IPS-18a (cell line): ENCODE measurements at regions not wholly inside any gene's neighbourhood (a gene's known extent, or its start where the extent isn't known, plus 50 kb on each side); places are given as distances from the start of the nearest gene placed in this dataset.

Experiments
- H3K27ac ChIP-seq: one replicate; pipeline ENCODE4 v1.5.1; 2013; ENCODE audit warnings: low read length
- H3K27me3 ChIP-seq: one replicate; pipeline ENCODE4 v1.6.1; 2013; ENCODE audit warnings: mild to moderate bottlenecking, low read length; ENCODE audit not compliant: control insufficient read depth, insufficient read depth
- H3K36me3 ChIP-seq: one replicate; pipeline ENCODE4 v1.6.1; 2013; ENCODE audit warnings: low read depth, low read length; ENCODE audit not compliant: control insufficient read depth
- H3K4me1 ChIP-seq: one replicate; pipeline ENCODE4 v1.6.1; 2013; ENCODE audit warnings: low read depth, low read length; ENCODE audit not compliant: control insufficient read depth
- H3K4me3 ChIP-seq: one replicate; pipeline ENCODE4 v1.5.1; 2013; ENCODE audit warnings: low read length
- H3K9ac ChIP-seq: one replicate; pipeline ENCODE4 v1.6.1; 2013; ENCODE audit warnings: mild to moderate bottlenecking, low read length, moderate library complexity
- H3K9me3 ChIP-seq: one replicate; pipeline ENCODE4 v1.6.1; 2013; ENCODE audit warnings: low read depth, low read length; ENCODE audit not compliant: control insufficient read depth

DNA sequence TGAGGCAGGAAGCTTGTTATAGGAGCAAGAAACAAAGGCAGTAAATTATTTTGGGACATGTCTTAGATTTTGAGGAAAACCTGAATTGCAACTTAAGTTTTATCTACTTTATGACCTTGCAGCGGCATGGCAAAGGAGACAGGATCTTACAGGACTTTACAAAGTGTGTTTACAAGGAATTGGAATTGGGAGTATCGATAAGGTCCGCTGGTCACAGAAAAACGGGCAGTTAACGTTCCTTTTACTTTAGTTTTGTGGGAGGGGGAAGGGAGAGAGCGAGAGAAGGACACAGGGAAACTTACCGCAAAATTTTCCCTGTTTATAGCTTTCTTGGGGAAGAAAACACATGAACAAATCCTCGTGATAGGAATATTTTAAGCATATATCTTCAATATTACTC is 1607.2 kb downstream of the GRIK2 start:
- Histone ChIP-seq H3K36me3 (no peaks in the 10 kb centered on the region), H3K4me3 (peak overlapping the region; percentile 24), H3K4me1 (peaks cover 5% of the 10 kb centered on the region), H3K9me3 (peaks cover 4% of the 10 kb centered on the region), H3K27me3 (no peaks in the 10 kb centered on the region), H3K9ac (no peak overlapping the region), H3K27ac (no peak overlapping the region)

DNA sequence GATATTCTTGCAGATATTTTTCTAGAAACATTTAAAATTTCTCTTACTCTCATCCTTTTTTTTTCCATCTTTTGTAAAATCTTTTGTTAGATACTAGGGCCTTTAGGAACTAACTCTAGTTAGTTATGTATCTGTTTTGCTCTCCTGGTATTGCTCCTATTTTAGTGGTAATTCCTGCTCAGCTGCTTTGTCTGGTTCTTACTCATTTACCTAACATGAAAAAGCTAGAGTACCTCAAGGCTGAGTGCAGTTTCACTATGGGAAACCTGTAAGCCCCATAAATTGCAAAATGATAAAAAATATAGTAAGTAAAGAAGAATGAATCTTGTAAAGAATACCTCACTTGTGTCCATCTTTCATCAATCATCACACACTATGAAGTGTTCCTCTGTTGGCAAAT is 1602.0 kb downstream of the GRIK2 start:
- H3K9me3 ChIP-seq, result no peaks in the 10 kb centered on the region

DNA sequence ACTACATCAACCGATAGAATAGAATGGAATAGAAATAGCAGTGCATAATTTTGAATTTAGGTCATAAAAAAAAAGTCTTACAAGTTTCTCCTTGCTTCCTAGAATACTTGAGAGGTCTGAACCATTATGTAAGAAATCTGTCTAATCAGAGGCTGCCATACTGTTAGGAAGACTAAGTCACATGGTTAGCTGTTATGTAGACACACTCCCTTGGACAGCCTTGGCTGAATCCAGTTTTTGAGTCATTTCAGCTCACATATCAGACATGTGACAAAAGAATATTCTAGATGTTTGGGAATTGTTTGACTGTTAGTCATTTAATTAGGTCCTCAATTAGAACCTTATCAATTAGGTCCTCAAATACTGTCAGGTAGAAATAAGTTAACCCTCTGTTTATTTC is 1601.4 kb downstream of the GRIK2 start:
- no peaks in the 10 kb centered on the region for H3K9me3 ChIP-seq
- H3K27ac ChIP-seq, result no peak overlapping the region
- H3K9ac ChIP-seq, result no peak overlapping the region
- no peaks in the 10 kb centered on the region for H3K27me3 ChIP-seq
- H3K4me1 ChIP-seq, result no peaks in the 10 kb centered on the region
- H3K36me3 ChIP-seq, result no peaks in the 10 kb centered on the region
- H3K4me3 ChIP-seq, result no peak overlapping the region

More for the DNA sequence above, 1602.0 kb downstream of the GRIK2 start:
- H3K36me3 ChIP-seq, result no peaks in the 10 kb centered on the region
- no peak overlapping the region for H3K9ac ChIP-seq
- no peak overlapping the region for H3K27ac ChIP-seq
- H3K4me3 ChIP-seq, result no peak overlapping the region
- no peaks in the 10 kb centered on the region for H3K27me3 ChIP-seq
- H3K4me1 ChIP-seq, result no peaks in the 10 kb centered on the region

DNA sequence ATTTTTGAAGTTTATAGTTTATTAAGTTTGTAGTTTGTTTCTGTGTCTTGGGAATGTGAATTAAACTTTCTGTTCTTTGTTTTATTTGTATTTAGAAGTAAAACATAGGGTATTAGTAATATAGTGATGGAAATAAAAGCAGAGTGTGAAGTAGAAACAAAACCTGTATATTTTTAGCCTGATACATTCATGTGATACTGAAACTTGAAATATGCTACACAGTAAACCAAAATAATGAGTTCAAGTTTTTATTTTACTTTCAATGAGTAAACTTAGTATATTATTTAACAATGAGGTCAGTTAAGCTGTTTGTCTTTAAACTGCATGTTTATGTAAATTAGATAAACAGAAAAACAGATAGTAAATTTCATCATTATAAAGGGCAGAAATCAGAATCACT is 1592.6 kb downstream of the GRIK2 start:
- Histone ChIP-seq H3K4me3 (no peak overlapping the region), H3K27me3 (no peaks in the 10 kb centered on the region), H3K27ac (no peak overlapping the region), H3K9ac (no peak overlapping the region), H3K4me1 (peaks cover 4% of the 10 kb centered on the region), H3K9me3 (no peaks in the 10 kb centered on the region), H3K36me3 (no peaks in the 10 kb centered on the region)

DNA sequence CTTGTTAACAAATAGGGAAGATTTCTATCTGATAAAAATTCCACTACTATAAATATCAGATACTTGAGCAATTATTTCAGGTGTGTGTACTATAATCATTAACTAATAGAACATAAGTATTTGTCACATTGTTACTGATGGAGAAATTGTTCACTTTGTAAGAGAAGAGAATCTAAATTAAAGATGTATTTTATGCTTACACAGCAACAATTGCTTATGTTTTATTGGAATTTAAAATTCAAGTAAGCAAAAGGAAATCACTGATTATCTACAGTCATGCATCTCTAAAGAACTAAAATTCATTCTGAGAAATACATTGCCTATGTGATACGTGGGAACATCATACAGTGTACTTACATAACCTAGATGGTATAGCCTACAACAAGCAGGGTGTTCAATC is 1590.8 kb downstream of the GRIK2 start:
- no peaks in the 10 kb centered on the region for H3K27me3 ChIP-seq
- no peak overlapping the region for H3K4me3 ChIP-seq

DNA sequence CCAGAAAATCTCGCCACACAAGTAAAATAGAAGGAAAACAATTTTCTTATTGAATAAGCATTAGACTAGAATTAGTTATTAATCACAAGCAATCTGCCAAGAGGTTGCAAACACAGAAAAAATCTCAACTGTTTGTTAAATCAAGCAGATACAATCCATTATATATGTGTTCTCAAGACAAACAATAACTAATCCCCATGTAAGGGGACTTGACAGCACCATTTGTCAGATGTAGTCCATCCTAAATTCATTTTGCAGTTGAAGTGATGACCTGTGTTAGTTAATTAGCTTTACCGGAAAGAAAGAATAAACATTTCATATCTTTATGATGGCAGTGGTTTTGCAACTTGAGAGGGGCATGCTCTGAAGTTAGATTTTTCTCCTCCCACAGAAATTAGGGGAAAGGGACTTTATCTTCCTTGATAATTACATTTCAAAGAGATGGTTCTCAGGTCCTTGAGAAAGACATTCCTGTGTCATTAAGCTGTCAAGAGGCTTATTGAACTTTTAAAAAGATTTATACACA is 1588.0 kb downstream of the GRIK2 start:
- H3K27ac ChIP-seq, result no peak overlapping the region
- no peaks in the 10 kb centered on the region for H3K9me3 ChIP-seq
- H3K4me3 ChIP-seq, result no peak overlapping the region
- H3K27me3 ChIP-seq, result no peaks in the 10 kb centered on the region
- no peaks in the 10 kb centered on the region for H3K36me3 ChIP-seq
- H3K9ac ChIP-seq, result no peak overlapping the region
- H3K4me1 ChIP-seq, result peaks cover 4% of the 10 kb centered on the region

More for the DNA sequence above, 1590.8 kb downstream of the GRIK2 start:
- peaks cover 4% of the 10 kb centered on the region for H3K4me1 ChIP-seq
- H3K36me3 ChIP-seq, result no peaks in the 10 kb centered on the region
- H3K9me3 ChIP-seq, result no peaks in the 10 kb centered on the region
- H3K27ac ChIP-seq, result no peak overlapping the region
- no peak overlapping the region for H3K9ac ChIP-seq

DNA sequence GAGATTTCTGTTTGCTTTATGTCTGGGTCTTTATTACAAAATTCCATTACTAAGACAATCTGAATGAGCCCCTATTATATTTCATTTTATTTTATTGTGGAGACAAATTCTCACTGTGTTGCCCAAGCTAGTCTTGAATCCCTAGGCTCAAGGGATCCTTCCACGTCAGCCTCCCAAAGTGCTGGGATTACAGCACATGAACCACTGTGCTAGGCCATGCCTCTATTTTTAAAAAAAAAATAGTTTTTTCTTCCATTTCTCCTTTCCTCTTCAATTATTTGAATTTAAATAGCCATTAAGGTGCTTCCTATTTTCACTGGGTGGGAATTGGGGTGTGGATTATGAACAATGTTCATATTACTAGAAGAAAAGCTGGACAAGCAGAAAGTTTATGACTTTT is 1587.4 kb downstream of the GRIK2 start:
- no peak overlapping the region for H3K9ac ChIP-seq
- no peaks in the 10 kb centered on the region for H3K27me3 ChIP-seq
- peaks cover 4% of the 10 kb centered on the region for H3K4me1 ChIP-seq
- no peak overlapping the region for H3K27ac ChIP-seq
- no peaks in the 10 kb centered on the region for H3K36me3 ChIP-seq
- no peaks in the 10 kb centered on the region for H3K9me3 ChIP-seq
- no peak overlapping the region for H3K4me3 ChIP-seq

DNA sequence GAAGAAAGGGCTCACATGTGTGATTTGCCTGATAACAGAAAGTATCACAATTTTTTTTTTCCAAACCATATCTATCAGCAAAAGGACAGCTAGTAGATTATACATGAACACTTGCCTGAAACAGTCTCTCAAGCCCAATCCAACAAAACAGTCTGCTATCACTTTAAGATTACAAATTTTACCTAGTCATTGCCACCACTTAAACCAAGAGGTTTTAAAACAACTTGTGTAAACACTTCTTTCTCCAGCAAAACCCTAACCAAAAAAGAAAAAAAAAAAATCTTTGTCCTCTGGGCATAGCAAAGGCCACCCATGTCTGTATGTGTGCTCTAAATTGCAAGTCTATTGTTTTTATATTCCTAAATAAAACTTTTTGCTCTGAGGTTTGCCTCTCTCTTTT is 1568.4 kb downstream of the GRIK2 start:
- Histone ChIP-seq H3K4me3 (no peak overlapping the region), H3K9me3 (no peaks in the 10 kb centered on the region), H3K4me1 (no peaks in the 10 kb centered on the region), H3K27ac (no peak overlapping the region), H3K9ac (no peak overlapping the region), H3K36me3 (no peaks in the 10 kb centered on the region), H3K27me3 (no peaks in the 10 kb centered on the region)

DNA sequence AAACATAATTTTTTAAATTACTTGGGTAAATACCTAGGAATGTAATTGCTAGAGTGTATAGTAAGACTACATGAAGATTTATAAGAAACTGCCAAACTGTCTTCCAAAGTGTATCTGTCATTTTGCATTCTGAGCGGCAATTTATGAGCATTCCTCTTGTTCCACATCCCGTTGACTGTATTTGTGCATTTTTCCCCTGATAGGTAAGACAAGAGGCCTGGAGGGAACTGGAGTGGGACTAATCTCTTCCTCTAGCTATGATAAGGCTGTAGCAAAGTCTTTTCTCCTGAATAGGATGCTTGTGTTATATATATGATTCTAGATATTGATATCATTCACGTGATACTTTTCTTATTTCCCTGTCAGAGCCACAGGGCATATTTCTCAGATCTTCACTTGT is 1557.5 kb downstream of the GRIK2 start:
- no peak overlapping the region for H3K4me3 ChIP-seq
- no peaks in the 10 kb centered on the region for H3K9me3 ChIP-seq
- no peaks in the 10 kb centered on the region for H3K36me3 ChIP-seq
- H3K27ac ChIP-seq, result no peak overlapping the region
- no peaks in the 10 kb centered on the region for H3K4me1 ChIP-seq
- no peaks in the 10 kb centered on the region for H3K27me3 ChIP-seq
- no peak overlapping the region for H3K9ac ChIP-seq

DNA sequence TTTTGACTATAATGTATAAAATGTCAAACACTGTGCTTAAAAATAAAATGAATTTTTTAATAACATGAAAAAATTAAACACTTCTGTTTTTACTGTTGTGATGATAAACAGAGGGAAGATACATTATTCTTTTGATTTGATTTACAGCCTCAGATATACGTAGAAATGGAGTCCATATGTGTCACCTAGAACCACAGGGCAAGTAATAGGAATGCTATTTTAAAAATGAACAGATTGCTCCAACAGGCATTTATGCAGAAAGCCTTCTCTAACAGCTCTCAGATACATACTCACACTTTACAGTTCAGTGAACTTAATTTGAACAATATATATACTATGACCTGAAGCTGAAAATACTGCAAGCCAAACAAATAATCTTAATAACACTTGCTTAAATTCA is 1551.0 kb downstream of the GRIK2 start:
- Histone ChIP-seq H3K4me1 (no peaks in the 10 kb centered on the region), H3K4me3 (no peak overlapping the region), H3K9ac (no peak overlapping the region), H3K27me3 (no peaks in the 10 kb centered on the region), H3K27ac (no peak overlapping the region), H3K9me3 (no peaks in the 10 kb centered on the region), H3K36me3 (no peaks in the 10 kb centered on the region)

DNA sequence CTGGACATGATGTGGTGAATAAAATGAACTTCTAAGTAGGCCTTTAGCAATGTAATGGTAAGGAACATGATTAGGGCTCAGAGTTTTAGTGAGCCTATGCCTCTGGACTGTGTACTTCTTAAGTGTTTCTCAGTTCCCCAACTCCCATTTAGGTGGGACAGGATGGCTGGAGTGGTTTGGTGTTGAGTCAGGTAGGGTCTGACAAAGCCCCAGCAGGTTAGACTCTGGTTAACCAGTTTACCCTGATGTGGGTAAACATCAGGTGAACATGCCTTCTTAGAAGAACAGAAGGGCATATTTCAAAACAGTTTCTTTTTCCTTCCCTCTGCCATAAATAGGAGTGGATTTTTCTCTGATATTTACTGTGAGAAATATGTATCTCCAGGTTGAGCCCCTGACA is 1548.7 kb downstream of the GRIK2 start:
- Histone ChIP-seq H3K4me1 (no peaks in the 10 kb centered on the region), H3K4me3 (no peak overlapping the region), H3K9ac (no peak overlapping the region), H3K27ac (no peak overlapping the region), H3K27me3 (no peaks in the 10 kb centered on the region), H3K36me3 (no peaks in the 10 kb centered on the region), H3K9me3 (no peaks in the 10 kb centered on the region)

DNA sequence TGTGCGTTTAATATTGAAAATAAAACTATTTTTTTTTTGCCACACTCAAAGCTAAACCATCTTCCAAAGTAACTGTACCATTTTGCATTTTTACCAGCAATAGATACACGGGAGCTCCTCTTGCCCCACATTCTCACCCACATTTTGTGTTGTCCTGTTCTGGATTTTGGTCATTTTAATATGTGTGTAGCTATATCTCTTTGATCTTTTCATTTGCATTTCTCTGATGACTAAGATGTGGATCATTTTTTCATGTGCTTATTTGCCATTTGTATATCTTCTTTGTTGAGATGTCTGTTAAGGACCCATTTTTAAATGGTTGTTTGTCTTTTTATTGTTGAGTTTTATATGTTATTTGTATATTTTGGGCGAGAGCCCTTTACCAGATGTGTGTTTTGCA is 1543.5 kb downstream of the GRIK2 start:
- H3K4me1 ChIP-seq, result no peaks in the 10 kb centered on the region
- H3K9me3 ChIP-seq, result no peaks in the 10 kb centered on the region
- H3K27me3 ChIP-seq, result no peaks in the 10 kb centered on the region
- no peaks in the 10 kb centered on the region for H3K36me3 ChIP-seq
- H3K27ac ChIP-seq, result no peak overlapping the region
- no peak overlapping the region for H3K4me3 ChIP-seq
- no peak overlapping the region for H3K9ac ChIP-seq
